ENCODE measurements at regions not wholly inside any gene's neighbourhood (a gene's known extent, or its start where the extent isn't known, plus 50 kb on each side); places are given as distances from the start of the nearest gene placed in this dataset.

DNA sequence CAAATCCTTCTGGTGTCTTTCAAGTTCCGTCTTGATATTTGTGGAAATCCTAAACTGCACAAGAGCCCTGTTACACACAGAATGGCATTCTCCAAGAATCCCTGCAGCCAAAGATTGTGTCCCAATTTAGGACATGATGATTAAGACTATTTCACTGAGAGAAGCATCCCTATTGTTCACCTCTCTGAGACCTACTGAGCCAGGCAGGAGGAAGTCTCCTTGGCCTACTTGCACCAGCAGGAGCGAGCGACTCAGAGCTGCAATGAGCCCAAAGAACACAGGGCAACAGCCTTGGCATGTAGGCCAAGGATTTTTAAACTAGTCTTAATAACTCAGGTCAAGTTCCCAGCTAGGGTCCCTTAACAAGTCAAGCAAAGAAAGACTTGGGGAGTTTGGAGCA, 79.4 kb upstream of the RUNX1 start:
- TF ChIP-seq POLR2A (IDR thresholded peaks at IDR 0.05; ENCODE audit: extremely low read depth, insufficient read length) (no peak), CTCF (IDR thresholded peaks at IDR 0.05; ENCODE audit: low read depth, low read length) (no peak)
